Caco-2 (cell line): ENCODE measurements at regions not wholly inside any gene's neighbourhood (a gene's known extent, or its start where the extent isn't known, plus 50 kb on each side); places are given as distances from the start of the nearest gene placed in this dataset.

Source experiments
- BruUV-seq: library from RNA; stranded (reverse); fragments of 400-500 nt; replicated peaks from 2 replicates; lab custom pipeline; 2021; lab: Mats Ljungman, UMichigan
- CTCF ChIA-PET: fragments of 300-600 bp; sonication (Branson Sonifier 250); formaldehyde crosslinking; loops from one replicate; lab custom pipeline; 2022; ENCODE audit warnings: antibody characterized with exemption; lab: Charles Lee
- POLR2A ChIA-PET: fragments of 300-600 bp; sonication (Branson Sonifier 250); formaldehyde crosslinking; loops from one replicate; lab custom pipeline; 2022; ENCODE audit warnings: antibody characterized with exemption; lab: Charles Lee
- DNase-seq, 2 experiments: peaks; one replicate each; pipeline versions ENCODE4 v3.0.0 to v3.0.0-alpha.2; 2020 to 2022
- H3K27me3 ChIP-seq: replicated peaks from 2 replicates; pipeline ENCODE4 v1.6.0; 2011; ENCODE audit warnings: low read length; ENCODE audit not compliant: control insufficient read depth, insufficient read depth
- H3K36me3 ChIP-seq: 2 replicates; pipeline ENCODE4 v1.5.1; 2011; ENCODE audit warnings: low read length; ENCODE audit not compliant: control insufficient read depth, insufficient read depth
- H3K4me1 ChIP-seq: fragments of 250-450 bp; sonication (Bioruptor Pico); 2 replicates; pipeline ENCODE4 v1.5.1; 2020; ENCODE audit warnings: mild to moderate bottlenecking
- H3K4me3 ChIP-seq: 2 replicates; pipeline ENCODE4 v1.5.1; 2011; ENCODE audit warnings: low read depth, mild to moderate bottlenecking, control low read depth, low read length
- H3K9me3 ChIP-seq: fragments of 250-450 bp; sonication (Bioruptor Pico); 2 replicates; pipeline ENCODE4 v1.5.1; 2020; ENCODE audit warnings: mild to moderate bottlenecking, moderate library complexity
- H3K27ac Mint-ChIP-seq: one replicate; pipeline ENCODE4 v1.8.0; 2022; ENCODE audit warnings: mixed read lengths; ENCODE audit not compliant: unreplicated experiment
- H3K27me3 Mint-ChIP-seq: one replicate; pipeline ENCODE4 v1.8.0; 2022; ENCODE audit warnings: mixed read lengths; ENCODE audit not compliant: insufficient read depth, unreplicated experiment
- H3K36me3 Mint-ChIP-seq: one replicate; pipeline ENCODE4 v1.8.0; 2022; ENCODE audit warnings: mild to moderate bottlenecking, mixed read lengths; ENCODE audit not compliant: insufficient read depth, unreplicated experiment
- H3K4me1 Mint-ChIP-seq: one replicate; pipeline ENCODE4 v1.8.0; 2022; ENCODE audit warnings: low read depth, mixed read lengths; ENCODE audit not compliant: unreplicated experiment
- H3K4me3 Mint-ChIP-seq: one replicate; pipeline ENCODE4 v1.8.0; 2022; ENCODE audit warnings: mild to moderate bottlenecking, moderate library complexity, mixed read lengths; ENCODE audit not compliant: unreplicated experiment
- H3K9me3 Mint-ChIP-seq: one replicate; pipeline ENCODE4 v1.8.0; 2022; ENCODE audit warnings: mixed read lengths; ENCODE audit not compliant: unreplicated experiment
- intact Hi-C: fragments of 100-400 bp; cut with micrococcal nuclease; formaldehyde crosslinking; loops from one replicate; pipeline ENCODE4 v1.10.0; 2022; ENCODE audit not compliant: unreplicated experiment
- TF ChIP-seq, protein P1 (sequence below), 2 experiments: fragments of 200-600 bp in 1 of 2; IDR thresholded peaks; 1 replicate in 1 of 2; 2 replicates in 1 of 2; pipeline versions ENCODE4 v1.5.1 to v1.8.0; 2011 to 2022; ENCODE audit warnings: antibody characterized with exemption in 1 of 2, control low read depth in 1 of 2, inconsistent platforms in 1 of 2, low read depth in 1 of 2, low read length in 1 of 2, mild to moderate bottlenecking in 1 of 2, moderate library complexity in 1 of 2; ENCODE audit not compliant: insufficient read depth in 1 of 2, severe bottlenecking in 1 of 2, unreplicated experiment in 1 of 2

DNA sequence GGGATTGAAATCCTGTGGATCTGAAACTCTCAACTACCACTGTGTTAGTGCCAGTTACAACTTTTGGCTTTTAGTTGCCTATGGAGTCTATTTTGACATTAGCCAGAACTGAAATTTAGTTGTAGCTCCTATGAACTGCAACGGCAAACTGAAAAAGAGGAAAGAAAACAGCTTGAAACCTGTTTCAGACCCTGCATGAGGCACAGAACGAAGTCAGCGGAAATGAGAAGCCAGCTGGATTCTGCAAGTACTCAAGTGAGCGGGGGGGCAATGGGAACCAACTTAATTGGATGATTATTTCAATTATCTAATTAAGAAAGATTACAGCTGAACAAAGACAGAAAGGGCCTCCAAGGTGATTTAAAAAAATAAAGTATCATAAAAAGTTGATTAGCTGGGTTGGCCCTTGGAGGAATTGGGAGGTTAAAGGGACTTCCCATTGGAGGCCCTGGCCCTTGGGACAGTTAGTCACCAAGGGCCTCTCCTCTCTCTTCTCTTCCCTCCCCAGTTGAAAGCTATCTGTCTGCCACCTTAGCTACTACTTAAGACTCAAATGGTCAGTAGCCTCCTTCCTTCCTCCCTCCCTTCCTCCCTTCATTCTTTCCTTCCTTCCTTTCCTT, 352.1 kb downstream of the SHQ1 start:
- Histone ChIP-seq H3K4me1 (no peaks in the 10 kb centered on the region), H3K36me3 (no peaks in the 10 kb centered on the region), H3K9me3 (no peaks in the 10 kb centered on the region), H3K4me3 (no peak overlapping the region), H3K27me3 (no peaks in the 10 kb centered on the region)
- no peak for DNase-seq
- TF ChIP-seq, protein P1, sequence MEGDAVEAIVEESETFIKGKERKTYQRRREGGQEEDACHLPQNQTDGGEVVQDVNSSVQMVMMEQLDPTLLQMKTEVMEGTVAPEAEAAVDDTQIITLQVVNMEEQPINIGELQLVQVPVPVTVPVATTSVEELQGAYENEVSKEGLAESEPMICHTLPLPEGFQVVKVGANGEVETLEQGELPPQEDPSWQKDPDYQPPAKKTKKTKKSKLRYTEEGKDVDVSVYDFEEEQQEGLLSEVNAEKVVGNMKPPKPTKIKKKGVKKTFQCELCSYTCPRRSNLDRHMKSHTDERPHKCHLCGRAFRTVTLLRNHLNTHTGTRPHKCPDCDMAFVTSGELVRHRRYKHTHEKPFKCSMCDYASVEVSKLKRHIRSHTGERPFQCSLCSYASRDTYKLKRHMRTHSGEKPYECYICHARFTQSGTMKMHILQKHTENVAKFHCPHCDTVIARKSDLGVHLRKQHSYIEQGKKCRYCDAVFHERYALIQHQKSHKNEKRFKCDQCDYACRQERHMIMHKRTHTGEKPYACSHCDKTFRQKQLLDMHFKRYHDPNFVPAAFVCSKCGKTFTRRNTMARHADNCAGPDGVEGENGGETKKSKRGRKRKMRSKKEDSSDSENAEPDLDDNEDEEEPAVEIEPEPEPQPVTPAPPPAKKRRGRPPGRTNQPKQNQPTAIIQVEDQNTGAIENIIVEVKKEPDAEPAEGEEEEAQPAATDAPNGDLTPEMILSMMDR (IDR thresholded peaks at IDR 0.05; ENCODE audit: insufficient read depth in 1 of 2, low read depth in 1 of 2, low read length in 1 of 2, severe bottlenecking in 1 of 2, unreplicated experiment in 1 of 2): no peak
- H3K9me3 Mint-ChIP-seq: no peaks in the 10 kb centered on the region
- intact Hi-C loops: no loop called here
- no peaks in the 10 kb centered on the region for H3K27me3 Mint-ChIP-seq
- H3K4me3 Mint-ChIP-seq: no peak overlapping the region
- H3K36me3 Mint-ChIP-seq: no peaks in the 10 kb centered on the region
- POLR2A ChIA-PET: interaction anchor here (0.5 kb wide), 1 partner anchor 512 kb away, joined by 6 read pairs; no protein-coding TSS in a partner anchor
- no TSS peak for BruUV-seq
- no peak overlapping the region for H3K27ac Mint-ChIP-seq
- H3K4me1 Mint-ChIP-seq: no peaks in the 10 kb centered on the region
- CTCF ChIA-PET: interaction anchor here (0.6 kb wide), 1 partner anchor 99 kb away, joined by 3 read pairs; no protein-coding TSS in a partner anchor

DNA sequence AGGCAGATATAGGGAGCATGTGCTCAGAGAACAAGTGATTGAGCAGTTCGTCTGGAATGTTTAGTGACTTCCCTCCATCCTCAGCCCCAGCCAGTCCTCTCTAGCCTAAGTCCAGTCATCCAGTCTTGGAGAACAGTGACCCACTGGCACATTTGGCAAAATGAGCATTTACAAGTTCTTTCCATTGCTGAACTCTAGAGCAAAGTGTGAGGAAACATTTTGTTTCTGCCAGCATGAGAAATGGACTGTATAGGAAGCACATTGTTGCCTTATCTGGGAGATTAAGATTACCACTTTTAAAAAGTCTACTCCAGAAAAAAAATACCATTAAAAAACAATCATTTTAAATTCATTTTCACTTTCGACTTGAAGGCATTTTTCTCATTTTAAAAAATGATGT, 353.6 kb downstream of the SHQ1 start:
- intact Hi-C loops: no loop called here
- Mint-ChIP-seq H3K27ac (no peak overlapping the region), H3K27me3 (no peaks in the 10 kb centered on the region), H3K4me1 (no peaks in the 10 kb centered on the region), H3K36me3 (no peaks in the 10 kb centered on the region), H3K4me3 (no peak overlapping the region), H3K9me3 (no peaks in the 10 kb centered on the region)
- ChIA-PET POLR2A (no interaction called here), CTCF (no interaction called here)
- Histone ChIP-seq H3K36me3 (no peaks in the 10 kb centered on the region), H3K9me3 (no peaks in the 10 kb centered on the region), H3K4me1 (no peaks in the 10 kb centered on the region), H3K27me3 (no peaks in the 10 kb centered on the region), H3K4me3 (no peak overlapping the region)
- no TSS peak for BruUV-seq
- no peak for DNase-seq
- TF ChIP-seq, protein P1 (IDR thresholded peaks at IDR 0.05; ENCODE audit: insufficient read depth in 1 of 2, low read depth in 1 of 2, low read length in 1 of 2, severe bottlenecking in 1 of 2, unreplicated experiment in 1 of 2): no peak

DNA sequence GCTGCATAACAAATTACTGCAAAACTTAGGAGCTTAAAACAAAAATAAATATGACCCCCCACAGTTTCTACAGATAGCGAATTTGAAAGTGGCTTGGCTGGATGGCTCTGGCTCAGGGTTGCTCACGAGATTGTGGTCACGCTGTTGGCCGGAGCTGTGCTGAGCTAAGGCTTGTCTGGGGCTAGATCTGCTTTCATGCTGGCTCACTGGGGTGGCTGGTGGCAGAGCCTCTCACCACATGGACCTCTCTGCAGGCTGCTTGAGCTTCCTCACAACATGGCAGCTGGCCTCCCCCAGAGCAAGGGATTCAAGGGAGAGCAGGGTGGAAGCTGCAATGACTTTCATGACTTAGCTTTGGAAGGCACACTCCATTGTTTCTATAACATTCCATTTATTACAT, 354.1 kb downstream of the SHQ1 start:
- Mint-ChIP-seq H3K9me3 (no peaks in the 10 kb centered on the region), H3K27me3 (no peaks in the 10 kb centered on the region), H3K4me1 (no peaks in the 10 kb centered on the region), H3K4me3 (no peak overlapping the region), H3K27ac (no peak overlapping the region), H3K36me3 (no peaks in the 10 kb centered on the region)
- Histone ChIP-seq H3K27me3 (no peaks in the 10 kb centered on the region), H3K4me3 (no peak overlapping the region), H3K36me3 (no peaks in the 10 kb centered on the region), H3K9me3 (no peaks in the 10 kb centered on the region), H3K4me1 (no peaks in the 10 kb centered on the region)
- POLR2A ChIA-PET: no interaction called here
- TF ChIP-seq, protein P1 (IDR thresholded peaks at IDR 0.05; ENCODE audit: insufficient read depth in 1 of 2, low read depth in 1 of 2, low read length in 1 of 2, severe bottlenecking in 1 of 2, unreplicated experiment in 1 of 2): no peak
- BruUV-seq: no TSS peak
- no peak for DNase-seq
- CTCF ChIA-PET: no interaction called here
- intact Hi-C loops: no loop called here
